ENCODE measurements at regions not wholly inside any gene's neighbourhood (a gene's known extent, or its start where the extent isn't known, plus 50 kb on each side); places are given as distances from the start of the nearest gene placed in this dataset.
"Not testable (repeated sequence)": the region's sequence is repeated elsewhere in the genome, so short reads cannot be mapped to it uniquely, and the experiment has no call there.

DNA sequence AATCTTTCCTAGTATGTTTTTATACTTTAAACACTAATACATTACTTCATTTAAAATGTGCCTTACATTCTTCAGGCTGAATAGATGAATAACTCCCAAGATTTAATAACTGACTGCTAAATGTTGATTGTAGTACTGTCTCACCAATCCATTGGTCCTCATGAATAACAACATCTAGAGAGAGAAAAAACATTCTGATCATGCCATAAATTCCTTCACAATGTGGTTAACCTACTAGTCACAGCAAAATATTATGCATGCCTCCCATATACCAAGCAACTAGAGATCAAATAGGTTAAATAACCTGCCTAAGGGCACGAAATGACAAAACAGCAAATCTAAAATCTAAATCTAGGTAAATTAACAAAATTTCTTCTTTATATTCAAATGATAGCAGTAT, 66.2 kb downstream of the SYT15 start:
- not testable (repeated sequence) for DNase-seq

DNA sequence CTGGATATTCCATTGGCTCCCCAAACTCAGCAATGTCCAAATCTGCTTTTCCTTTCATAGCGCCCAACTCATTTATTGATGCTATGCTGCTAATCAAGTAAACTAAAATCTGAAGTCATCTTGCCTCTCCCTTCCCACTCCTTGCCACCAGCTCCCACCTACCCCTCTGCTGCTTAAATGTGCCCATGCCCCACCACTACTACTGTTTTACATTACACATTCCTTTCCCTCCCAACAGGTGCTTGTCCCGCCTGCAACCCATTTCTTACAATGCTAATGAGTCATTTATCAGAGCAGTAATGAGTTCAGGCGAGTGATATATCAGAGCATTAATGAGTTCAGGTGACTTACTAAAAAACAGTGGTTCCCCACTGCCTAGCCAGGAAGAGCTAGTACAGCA, 67.2 kb downstream of the SYT15 start:
- DNase-seq, result not testable (repeated sequence)

DNA sequence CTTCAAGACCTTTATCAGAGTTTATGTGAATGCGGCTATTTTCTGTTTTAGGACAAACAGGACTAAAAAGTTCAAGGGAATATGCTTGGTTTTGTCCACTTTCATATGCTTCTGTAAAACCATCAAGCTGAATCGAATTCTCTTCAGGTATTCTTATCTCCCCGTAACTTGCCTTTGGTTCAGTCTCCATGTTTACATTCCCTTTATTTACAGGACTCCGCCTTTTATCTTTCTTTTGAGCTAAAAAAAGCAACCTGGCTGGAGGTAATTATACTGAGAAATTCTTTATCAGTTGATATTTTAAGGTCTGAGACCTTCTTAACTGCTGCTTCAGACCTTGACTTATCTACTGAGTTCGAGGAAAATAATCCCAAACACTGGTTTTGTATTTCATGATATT, 72.0 kb downstream of the SYT15 start:
- not testable (repeated sequence) for DNase-seq

DNA sequence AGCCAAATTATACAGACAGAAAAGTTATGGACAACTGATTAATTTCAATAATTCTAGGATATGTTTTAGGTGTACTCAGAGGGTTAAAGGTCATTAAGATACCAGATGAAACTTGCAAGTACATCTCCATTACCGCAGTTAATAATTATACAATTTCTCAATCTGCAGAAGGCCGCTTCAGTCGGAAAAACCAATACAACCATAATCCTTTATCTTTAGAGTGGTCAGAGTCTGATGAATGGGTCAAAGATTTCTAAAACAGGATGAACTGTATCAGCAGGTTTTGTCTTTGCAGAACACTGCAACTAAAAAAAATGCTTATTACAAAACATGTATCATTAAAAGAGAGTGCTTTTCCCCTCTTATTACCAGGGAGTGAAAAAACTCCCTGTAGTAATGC, 78.5 kb downstream of the SYT15 start:
- DNase-seq, result not testable (repeated sequence)

DNA sequence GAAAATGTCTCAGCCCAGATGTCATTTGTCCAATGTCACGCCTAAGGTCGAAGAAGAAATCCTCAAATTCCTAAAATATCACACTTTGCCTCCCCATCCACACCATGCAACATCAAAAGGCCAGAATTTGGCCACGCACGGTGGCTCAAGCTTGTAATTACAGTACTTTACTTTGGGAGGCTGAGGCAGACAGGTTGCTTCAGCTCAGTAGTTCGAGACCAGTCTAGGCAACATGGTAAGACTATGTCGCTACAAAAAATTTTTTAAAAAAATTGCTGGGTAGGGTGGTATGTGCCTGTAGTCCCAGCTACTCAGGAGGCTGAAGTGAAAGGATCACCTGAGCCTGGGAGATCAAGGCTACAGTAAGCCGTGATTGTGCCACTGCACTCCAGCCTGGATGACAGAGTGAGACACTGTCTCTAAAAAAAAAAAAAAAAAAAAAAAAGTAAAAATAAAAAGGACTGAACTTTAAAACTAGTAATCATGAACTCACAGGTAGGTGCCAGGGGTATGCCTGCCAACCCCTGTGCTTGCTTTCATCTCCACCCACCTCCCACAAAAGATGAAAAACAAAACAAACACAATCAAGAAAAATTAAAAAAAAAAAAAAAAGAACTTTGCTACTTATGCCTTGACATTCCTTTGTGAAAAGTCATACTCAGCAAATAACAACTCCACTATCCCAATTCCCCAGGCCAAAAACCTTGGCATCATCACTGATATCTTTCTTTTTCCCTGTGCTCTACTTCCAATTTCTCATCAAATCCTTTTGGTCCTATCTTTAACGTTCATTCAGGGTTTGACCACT, 81.3 kb downstream of the SYT15 start:
- not testable (repeated sequence) for DNase-seq

DNA sequence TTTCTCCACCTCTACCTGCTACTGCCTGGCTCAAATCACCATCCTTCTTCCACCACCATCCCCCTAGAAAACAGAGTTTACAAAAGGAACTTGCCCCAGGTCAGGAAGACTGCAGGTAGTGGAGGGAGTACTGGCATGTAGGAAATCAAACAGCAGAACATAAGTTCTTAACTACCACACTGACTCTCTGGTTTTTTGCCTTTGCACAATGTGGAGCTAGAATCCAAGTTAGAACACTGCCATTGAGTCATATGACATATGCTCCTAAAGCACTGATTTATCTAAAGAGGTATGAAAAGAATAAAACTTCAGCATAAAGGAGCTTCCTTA, 81.9 kb downstream of the SYT15 start:
- not testable (repeated sequence) for DNase-seq

DNA sequence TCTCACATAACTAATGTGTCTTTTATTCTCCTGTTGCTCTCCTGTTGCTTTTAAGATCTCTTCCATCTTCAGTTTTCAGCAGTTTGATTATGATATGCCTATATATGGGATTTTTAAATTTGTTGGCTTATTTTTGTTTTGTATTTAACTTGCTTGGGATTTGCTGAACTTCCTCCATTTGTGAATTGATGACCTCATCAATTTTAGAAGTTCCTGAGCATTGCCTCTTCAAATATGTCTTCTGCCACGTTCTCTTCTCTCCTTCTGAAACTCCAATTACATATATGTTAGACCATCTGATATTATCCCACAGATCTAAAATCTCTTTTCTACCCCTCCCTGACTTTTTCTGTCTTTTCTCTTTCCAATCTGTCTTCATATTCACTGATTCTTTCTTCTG, 86.6 kb downstream of the SYT15 start:
- not testable (repeated sequence) for DNase-seq

DNA sequence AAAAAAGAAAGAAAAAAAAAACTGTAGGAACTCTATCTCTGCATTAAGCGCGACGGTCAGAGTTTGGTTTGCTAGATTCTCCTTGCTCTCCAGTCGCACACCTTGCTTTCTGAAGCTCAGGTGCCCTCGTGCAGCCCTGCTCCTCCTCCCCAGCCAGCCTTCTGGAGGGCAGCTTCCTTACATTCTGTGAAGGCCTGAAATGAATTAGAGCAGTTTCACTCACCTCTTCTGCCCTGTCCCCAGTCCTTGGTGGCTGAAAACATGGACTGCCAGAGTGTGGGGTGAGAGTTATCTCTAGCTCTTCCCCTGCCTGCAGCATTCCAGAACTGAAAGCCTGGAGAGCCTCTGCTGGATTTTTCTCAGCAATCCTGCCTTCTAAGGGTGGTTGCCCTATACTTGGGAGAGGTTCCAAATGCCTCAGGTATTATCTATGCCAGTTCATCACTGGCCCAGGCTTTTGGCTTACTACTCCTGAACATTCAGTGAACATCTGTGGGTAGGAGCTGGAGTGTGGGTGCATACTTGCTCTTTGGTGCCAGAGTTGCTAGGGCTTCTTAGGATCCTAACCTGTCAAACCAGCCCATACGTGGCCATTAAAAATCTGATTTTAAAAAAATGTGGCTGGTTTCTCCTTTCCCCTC, 89.5 kb downstream of the SYT15 start:
- DNase-seq, result not testable (repeated sequence)

DNA sequence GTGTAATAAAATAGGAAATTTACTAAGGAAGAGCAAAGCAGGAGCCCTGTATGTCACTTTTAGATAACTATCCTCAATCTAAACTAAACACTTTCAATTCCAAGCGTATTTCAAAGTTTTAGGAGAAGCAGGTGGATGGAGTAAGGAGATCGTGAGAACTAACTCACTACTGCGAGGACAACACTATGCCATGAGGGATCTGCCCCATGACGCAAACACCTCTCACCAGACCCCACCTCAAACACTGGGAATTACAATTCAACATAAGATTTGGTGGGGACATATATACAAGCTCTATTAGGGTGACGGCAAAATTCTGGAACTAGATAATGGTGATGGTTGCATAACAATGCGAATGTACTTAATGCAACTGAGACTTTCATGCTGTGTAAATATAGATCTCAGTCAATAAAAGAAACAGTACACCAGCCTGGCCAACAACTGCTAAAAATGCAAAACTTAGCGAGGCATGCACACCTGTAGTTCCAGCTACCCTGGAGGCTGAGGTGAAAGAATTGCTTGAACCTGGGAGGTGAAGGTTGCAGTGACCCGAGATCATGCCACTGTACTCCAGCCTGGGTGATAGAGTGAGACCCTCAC, 99.0 kb downstream of the SYT15 start:
- not testable (repeated sequence) for DNase-seq

DNA sequence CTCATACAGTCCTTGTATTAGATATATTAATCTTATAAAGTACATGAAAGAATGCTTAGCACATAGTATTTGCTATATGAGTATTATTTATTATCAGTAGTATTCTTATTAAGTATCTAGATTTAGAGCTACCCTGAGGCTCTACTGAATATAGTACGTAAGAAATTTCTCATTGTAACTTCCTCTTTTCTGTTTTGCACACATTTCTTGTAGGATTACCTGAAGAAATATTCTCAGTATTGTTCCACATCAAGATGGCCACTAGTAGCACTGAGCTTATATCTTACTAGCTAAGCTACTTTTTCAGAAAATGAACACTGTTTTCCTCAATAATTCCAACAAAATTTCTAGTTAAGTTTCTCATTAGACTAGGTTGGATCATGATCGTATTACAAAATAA, 112.5 kb downstream of the SYT15 start:
- DNase-seq, result not testable (repeated sequence)

DNA sequence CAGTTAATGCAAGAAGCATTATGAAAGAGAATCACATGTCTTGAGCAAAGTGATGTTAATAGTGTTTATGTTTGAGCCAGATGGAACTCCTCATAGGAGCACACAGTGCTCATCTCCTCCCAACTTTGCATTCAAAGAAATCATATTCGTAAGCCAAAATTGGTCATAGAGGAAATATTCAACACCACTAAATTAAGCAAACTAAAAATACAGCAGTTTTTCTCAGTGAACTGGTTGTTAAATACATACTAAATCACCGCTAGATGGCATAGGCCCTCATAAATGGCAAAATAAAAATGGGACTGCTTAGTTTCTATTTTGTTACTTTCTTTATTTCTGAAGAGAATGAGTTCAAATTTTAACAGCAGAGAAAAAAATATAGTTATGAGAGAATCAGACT, 114.3 kb downstream of the SYT15 start:
- DNase-seq, result not testable (repeated sequence)

DNA sequence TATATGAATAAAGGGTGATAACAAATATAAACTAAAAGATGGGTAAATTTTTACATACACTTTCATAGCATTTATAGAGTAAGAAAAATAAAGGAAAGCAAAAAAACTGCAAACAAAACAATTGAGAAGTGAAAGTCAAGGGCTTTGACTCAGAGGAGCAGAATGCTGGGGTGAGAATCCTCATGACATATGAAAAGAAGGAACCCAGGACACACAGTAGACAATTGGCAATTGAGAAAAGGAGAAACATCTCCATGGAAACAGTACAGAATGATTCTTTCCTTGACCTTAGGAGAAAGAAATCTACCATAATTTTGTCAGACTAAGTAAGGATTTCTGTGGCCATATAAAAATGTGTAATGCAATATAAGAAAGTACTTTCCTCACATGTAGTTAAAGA, 138.3 kb downstream of the SYT15 start:
- DNase-seq, result not testable (repeated sequence)

DNA sequence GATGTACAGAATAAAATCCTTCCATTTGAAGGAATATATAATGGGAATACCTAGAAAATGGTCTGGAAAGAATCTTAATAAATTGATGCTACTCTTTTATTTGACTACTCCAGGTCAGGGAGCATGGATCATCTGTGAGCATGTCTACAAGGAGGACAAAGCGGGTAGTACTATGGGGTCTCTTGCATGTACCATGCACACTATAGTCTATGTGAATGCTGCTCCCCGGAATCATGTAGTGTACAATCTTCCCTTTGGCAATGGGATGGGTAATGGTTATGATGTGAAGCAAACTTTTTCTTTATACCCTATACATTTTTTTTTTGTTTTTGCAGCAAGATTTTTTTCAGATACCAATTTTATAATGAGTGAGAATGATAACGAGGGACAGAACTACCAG, 139.1 kb downstream of the SYT15 start:
- DNase-seq, result not testable (repeated sequence)

DNA sequence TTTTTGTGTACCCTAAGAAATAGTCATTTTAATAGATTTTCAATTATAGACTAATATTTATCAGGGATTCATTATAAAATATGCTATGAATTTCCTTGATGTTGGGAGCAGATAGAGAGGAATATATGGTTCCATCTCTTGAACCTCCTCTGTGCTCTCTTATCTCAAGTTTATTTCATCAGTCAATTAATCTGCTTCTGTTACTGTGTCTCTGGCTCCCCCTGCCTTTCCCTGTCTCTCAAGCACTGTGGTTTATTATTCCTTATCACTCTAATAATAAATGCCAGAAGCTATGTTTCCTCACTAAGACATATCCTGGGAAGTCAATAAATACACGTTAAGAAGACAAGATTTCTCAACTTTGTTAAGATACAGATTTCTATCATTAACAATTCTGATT, 141.5 kb downstream of the SYT15 start:
- DNase-seq, result peak in 1 of 2 experiments; percentile 39

DNA sequence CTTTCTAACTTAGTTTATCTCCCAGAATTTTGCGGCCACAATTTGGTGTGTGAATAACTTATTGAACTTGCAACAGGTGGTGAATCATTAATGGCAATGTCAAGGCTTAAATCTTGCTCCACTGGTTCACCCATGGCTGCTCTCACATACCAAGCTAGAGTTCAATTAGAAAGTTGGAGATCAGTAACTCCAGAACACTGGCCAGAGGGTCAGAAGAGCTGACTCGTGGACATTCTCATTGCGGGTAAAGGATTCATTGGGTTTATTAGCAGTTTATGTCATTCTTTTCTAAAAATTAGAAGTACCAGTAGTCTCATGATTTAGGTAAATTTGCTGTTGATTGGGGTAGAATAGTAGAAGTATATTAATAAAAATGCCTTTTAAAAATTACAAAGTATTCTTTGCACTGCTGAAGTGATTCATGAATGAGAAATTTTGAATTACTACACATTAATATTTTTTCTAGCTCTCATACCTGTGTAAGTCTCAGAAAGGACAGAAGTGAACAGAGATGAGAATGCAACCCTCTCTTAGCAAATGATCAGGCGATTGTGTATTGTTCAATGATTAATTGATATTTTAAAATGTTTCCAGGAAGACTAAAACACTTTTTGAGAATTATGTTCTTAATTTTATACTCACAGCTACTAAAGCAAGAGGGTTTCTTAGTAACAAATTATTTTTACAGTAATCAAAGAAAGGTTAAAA, 142.0 kb downstream of the SYT15 start:
- DNase-seq, result not testable (repeated sequence)

DNA sequence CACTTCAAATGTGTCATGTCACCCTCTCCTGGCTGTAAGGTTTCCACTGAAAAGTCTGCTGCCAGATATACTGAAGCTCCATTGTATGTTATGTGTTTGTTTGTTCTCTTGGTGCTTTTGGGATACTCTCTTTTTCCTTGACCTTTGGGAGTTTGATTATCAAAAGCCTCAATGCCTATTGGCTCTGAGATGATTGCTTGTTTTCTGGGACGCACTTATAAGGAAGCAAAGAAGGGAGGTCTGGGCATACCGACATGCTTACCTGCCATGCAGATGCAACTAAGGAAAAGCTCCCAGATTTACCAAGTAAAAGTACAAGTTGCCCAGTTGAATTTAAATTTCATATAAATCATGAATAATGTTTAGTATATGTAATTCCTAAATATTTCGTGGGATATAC, 145.3 kb downstream of the SYT15 start:
- DNase-seq, result not testable (repeated sequence)

DNA sequence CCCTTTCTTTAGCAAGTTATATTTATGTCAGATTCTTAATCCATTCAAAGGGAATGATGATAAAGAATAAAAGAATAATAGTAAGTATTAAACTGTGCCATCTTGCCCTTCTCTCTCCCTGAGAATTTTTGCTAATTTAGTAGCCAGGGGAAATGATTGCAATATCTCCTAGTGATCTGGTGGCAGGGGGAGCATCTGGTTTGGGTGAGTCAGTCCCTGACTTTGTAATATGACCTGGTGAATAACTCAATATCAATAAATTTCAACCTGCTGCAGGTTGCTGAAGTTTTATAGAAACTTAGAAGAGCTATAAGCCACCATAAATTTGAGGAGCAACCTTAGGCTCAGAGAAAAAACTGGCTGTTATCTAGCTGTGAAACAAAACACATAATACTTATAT, 149.4 kb downstream of the SYT15 start:
- not testable (repeated sequence) for DNase-seq

DNA sequence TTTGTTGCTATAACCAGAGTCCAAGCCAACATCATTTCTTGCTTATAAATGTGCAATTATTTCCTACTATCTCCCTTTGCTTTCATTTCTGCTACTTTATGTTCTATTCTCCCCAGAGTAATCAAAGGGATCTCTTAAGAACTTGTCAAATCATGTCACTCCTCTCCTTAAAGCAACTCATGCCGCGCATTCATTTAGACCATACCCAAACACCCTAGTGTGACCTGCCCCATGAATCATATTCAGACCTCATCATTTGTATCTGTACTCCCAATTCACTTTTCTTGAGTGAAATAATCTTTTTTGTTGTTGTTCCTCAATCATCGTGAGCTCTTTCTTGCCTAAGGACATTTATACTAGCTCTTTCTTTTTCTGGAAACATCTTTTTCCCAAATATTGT, 151.8 kb downstream of the SYT15 start:
- DNase-seq, result not testable (repeated sequence)

DNA sequence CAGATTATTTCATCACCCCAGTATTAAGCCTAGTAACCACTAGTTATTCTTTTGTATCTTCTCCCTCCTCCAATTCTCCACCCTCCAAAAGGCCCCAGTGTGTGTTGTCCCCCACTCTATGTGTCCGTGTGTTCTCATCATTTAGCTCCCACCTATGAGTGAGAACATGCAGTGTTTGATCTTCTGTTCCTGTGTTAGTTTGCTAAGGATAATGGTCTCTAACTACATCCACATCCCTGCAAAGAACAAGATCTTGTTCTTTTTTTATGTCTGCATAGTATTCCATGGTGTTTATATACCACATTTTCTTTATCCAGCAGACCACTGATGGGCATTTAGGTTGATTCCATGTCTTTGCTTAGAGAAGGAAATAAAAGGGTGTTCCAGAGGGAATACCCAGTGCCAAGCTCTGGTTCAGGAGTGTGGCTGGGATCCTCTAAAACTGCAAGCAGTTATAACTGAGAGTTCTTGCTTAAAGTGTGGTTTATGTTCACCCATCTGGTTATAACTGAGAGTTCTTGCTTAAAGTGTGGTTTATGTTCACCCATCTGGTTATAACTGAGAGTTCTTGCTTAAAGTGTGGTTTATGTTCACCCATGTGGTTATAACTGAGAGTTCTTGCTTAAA, 154.8 kb downstream of the SYT15 start:
- DNase-seq, result not testable (repeated sequence)

DNA sequence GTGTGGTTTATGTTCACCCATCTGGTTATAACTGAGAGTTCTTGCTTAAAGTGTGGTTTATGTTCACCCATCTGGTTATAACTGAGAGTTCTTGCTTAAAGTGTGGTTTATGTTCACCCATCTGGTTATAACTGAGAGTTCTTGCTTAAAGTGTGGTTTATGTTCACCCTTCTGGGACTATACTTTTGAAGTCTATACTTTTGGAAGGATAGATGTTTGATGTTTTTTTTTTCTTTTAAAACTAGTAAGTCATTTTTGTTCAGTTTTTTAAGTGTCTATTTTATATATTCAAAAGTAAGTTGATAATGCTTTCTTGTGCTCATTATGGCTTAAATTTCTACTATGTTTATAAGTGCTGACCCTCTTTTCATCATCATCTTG, 155.3 kb downstream of the SYT15 start:
- not testable (repeated sequence) for DNase-seq

DNA sequence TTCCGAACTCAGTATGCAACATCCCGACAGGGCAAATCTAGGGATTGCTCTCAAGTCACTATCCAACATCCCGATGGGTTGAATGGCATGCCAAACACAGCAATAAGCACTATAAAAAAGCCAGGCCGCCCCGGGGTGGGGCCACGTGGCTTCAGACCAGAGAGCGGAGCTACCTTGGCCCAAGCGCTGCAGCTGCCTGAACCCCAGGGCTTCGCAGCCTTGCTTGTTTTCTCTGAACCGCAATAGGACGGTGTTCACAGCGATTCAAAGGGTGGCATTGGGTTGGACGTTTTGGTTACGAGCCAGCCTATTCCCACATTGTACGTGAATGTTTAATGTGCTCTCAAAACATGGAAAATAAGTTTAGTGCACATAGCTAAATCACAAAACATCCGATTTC, 161.0 kb downstream of the SYT15 start:
- not testable (repeated sequence) for DNase-seq

DNA sequence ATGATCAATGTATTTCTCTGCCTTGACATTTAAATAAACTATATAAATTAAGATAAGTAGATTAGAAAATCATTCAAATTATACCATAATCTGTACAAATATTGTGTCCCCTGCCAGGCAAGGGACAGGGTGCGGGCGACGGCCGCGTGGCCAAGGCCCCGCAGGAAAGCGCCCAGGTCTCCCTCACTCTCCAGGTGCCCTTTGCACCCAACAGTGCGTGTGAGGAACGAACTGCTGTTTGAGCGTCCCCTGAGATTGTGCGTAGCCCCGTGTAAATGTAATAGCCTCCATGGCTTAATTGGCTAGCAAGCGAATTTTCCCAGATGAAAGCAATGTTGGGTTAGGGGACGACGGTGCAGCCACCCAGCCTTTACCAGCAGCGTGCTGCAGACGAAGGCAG, 161.4 kb downstream of the SYT15 start:
- DNase-seq, result not testable (repeated sequence)

DNA sequence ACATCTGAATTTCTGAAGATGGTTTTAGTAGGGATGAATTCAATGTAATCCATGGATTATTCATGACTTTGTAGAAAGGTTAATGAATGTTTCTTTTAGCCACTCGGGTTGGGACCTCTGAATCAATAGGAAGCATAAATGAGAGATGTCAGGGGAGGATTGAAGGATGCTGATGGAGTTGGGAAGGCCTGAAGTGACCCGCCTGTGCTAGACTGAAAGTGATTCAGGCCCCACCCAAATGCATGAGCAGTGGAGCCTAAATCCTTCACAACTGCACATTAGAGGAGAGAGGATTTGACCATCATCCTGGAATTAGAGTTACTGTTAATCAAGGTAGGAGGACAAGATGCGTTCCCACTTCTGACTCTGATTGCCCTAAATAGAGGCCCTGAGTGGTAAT, 162.2 kb upstream of the PTPN20 start:
- not testable (repeated sequence) for DNase-seq
